Epithelial cell of prostate (primary cell): ENCODE measurements at regions not wholly inside any gene's neighbourhood (a gene's known extent, or its start where the extent isn't known, plus 50 kb on each side); places are given as distances from the start of the nearest gene placed in this dataset.
"Not testable (repeated sequence)": the region's sequence is repeated elsewhere in the genome, so short reads cannot be mapped to it uniquely, and the experiment has no call there.

Experiments used
- DNase-seq: peaks from one replicate; pipeline ENCODE4 v3.0.0-alpha.2; 2011; ENCODE audit warnings: low read depth, low spot score
- H3K27ac ChIP-seq: fragments of 450-650 bp; 2 replicates; pipeline ENCODE4 v1.5.1; 2017; ENCODE audit warnings: mild to moderate bottlenecking

DNA sequence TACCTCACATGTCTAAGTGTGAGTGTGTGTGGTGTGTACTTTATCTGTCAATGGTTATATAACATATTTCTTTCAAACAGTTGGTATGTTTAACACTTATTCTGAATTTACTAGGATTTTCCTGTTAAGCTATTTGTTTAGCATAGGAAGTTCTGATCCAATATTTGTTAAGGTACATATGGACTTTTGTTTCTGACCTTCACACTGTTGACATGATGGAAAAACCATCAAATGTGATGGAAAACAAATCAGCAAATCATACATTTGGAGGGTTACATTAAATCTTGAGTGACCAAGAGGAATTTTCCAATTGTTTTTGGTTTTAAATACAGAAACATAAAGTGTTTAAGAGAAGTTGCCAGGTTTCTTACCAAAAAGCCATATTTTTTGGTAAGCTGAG, 638.9 kb downstream of the STK39 start:
- DNase-seq, result no peak
- no peak overlapping the region for H3K27ac ChIP-seq

DNA sequence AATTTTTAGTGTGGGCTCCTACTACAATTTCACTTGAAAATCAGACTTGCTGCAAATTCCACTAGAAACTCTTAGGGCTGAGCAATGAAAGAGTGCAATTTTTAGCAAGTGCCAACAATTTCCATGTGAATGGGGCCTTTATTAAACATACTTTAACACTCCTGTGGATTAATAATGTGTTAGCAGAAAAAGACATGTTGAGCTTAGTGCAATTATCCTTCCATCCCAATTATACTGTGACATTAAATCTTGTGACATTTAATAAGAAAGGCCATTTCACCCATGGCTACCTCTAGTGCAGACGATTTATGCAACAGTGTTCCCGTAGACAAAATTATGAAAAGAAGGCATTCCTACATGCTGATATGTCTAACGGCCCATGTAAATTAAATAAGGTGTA, 639.7 kb downstream of the STK39 start:
- DNase-seq, result no peak
- H3K27ac ChIP-seq, result no peak overlapping the region

DNA sequence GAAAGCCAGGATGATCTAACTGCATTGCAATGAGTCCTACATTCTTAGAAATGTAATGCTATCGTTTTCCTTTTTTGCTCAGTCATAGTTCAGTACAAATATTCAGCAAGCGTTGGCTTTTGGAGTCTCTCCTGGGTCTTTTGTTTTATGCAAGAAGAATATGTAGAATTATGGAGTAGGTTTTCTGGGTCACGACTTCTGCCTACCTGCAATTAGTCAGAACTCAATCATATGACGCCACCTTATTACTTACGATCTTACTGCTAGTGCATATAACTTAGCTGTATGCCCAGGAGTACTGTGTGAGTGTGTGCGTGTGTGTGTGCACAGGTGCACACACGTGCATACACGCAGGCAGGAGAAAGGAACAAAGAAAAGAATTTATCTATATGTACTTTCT, 640.2 kb downstream of the STK39 start:
- DNase-seq, result no peak
- H3K27ac ChIP-seq, result no peak overlapping the region

- DNase-seq, result no peak
- no peak overlapping the region for H3K27ac ChIP-seq
These were observed 645.3 kb downstream of the STK39 start for GRCh38 chr2:167602122-167602521.

- H3K27ac ChIP-seq, result no peak overlapping the region
- no peak for DNase-seq
These were observed 648.2 kb downstream of the STK39 start for GRCh38 chr2:167599219-167599618.

DNA sequence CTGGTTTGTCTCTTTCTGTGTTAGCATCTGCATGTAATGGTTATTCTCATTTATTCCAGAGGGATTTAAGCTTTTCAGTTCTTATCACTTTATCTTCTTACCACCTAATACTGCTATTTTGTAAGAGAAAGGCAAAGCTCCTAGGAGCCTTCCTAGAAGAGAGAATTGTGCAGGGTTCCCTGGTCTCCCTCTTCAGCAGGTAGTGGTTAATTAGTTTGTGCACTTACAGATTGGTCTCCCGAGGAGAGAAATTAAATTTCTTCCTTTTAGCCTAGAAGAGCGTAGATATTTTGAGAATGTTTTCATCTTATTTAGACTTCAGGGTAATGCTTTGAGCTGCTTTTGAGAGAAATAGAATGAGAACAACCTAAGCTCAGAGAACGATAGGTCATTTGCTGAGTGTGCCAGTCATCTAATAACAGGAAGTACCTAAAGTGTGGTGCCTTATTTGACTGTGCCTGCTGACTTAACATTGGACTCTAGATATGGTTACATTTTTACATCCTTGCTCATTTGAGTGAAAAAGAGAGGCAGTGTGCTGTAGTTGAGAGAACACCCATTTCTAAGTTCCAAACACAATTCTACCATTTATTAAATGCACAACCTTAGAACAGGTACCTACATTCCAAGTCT, 651.4 kb downstream of the STK39 start:
- no peak for DNase-seq
- H3K27ac ChIP-seq, result no peak overlapping the region

DNA sequence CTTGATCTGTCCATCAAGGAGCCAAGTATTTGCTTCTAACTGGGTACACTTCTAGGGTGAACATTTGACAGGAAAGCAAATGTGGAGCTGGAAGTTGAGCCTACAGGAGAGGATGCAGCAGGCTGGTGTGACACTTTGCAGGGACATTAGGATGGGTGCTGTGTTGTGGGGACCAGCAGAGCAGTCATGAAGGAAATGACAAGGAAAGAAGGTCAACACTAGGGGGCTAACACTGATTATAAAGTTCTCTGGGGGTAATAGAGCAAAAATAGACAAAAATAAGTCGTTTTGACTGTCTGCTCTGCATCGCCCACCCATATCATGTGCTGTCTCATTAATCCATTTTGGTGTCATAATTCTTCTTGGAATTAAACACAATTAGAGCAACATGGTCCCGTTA, 652.4 kb downstream of the STK39 start:
- no peak overlapping the region for H3K27ac ChIP-seq
- no peak for DNase-seq

DNA sequence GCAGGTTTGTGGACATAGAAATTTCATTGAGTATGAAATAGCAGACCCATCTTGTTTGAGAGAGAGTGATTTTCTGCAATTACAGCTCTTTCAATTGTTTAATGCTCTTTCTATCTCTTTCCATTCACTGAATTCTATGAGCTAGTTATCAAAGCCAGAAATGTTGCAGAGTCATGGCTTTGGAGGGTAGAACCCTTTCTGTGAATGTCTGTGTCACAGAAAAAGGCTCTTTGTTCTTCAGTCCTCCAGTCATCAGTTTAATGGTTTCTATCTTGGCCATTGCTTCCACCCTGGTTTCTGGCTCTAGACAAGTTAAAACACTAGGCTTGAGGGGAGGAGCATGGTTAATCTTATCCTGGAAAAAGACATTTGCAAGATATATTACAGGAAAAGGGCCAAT, 655.0 kb downstream of the STK39 start:
- H3K27ac ChIP-seq, result no peak overlapping the region
- DNase-seq, result no peak

DNA sequence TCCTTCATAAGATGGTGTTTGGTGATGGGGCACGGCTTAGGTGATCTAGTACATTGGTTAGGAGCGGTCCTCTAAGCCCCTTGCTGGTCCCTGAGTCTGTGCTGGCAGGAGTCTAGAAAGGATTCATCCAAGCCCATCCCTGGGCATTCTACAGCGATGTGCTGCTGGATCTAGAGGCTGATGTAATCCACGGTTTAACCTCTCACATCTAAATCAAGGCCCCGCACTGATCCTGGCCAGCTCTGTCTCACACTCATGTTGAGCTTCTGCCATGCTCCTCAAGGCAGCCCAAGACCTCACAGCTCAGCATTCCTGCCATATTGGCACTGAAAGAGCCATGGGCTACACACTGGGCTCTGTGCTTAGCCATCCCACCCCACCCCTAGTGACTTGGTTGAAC, 664.8 kb downstream of the STK39 start:
- DNase-seq, result no peak
- H3K27ac ChIP-seq, result no peak overlapping the region

DNA sequence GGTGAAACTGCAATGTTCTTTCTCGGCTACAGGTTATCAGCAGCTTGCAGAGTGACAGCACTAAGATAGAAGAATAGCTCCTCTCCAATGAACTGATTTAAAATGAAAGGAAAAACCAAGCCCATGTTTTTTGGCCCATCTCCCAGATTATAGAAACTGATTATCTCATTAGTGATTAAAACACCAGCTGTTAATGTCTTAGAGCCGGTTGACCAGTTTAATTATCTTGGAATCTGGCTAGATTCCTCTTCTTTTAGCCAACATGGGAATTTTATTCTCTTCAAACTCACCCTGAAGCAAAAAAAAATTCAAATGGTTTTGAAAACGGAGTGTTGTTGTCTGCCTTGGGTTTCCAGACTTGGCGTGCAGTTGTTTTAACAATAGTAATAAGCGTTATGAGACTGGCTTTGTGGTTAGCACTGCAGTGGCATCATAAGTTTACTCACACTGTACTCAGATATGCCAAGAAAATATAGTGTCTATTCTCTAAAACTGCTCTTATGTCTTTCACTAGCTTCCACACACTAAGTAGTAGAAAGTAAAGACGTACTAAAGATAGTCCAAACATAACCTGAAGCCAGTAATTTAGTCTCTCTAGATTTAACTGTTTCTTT, 665.3 kb downstream of the STK39 start:
- DNase-seq, result no peak
- H3K27ac ChIP-seq, result no peak overlapping the region

GRCh38 chr2:167579826-167580225, 667.6 kb downstream of the STK39 start:
- no peak overlapping the region for H3K27ac ChIP-seq
- DNase-seq, result no peak

DNA sequence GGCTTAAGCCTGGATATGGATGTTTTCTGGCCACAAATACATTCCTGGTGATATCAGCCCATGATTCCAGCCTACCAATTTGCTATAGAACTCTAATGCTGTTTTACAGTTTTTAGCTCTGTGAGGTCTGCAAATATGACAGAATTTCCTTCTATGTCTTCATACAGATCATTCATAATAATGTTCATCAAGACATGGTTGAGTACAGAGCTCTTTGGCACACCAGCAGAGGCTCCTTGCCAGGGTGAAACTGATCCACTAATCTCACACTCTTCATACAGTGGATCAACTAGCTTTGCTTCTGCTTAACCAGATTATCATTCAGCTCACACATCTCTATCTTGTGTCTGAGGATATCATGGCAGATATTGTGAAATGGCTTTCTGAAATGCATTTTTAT, 672.1 kb downstream of the STK39 start:
- DNase-seq, result no peak
- H3K27ac ChIP-seq, result no peak overlapping the region

GRCh38 chr2:167572883-167573619, 674.3 kb downstream of the STK39 start:
- DNase-seq, result no peak

GRCh38 chr2:167570370-167570769, 677.0 kb downstream of the STK39 start:
- H3K27ac ChIP-seq, result no peak overlapping the region
- no peak for DNase-seq

More at GRCh38 chr2:167572883-167573619, 674.3 kb downstream of the STK39 start:
- H3K27ac ChIP-seq, result no peak overlapping the region

DNA sequence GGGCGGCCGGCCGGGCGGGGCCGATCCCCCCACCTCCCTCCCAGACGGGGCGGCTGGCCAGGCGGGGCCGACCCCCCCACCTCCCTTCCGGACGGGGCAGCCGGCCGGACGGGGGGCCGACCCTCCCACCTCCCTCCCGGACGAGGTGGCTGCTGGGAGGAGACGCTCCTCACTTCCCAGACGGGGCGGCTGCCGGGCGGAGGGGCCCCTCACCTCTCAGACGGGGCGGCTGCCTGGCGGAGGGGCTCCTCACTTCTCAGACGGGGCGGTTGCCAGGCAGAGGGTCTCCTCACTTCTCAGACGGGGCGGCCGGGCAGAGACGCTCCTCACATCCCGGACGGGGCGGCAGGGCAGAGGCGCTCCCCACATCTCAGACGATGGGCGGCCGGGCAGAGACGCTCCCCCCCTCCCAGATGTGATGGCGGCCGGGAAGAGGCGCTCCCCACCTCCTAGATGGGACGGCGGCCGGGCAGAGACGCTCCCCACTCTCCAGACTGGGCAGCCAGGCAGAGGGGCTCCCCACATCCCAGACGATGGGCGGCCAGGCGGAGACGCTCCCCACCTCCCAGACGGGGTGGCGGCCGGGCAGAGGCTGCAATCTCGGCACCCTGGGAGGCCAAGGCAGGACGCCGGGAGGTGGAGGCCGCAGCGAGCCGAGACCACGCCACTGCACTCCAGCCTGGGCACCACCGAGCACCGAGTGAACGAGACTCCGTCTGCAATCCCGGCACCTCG, 675.8 kb downstream of the XIRP2 start:
- not testable (repeated sequence) for DNase-seq

DNA sequence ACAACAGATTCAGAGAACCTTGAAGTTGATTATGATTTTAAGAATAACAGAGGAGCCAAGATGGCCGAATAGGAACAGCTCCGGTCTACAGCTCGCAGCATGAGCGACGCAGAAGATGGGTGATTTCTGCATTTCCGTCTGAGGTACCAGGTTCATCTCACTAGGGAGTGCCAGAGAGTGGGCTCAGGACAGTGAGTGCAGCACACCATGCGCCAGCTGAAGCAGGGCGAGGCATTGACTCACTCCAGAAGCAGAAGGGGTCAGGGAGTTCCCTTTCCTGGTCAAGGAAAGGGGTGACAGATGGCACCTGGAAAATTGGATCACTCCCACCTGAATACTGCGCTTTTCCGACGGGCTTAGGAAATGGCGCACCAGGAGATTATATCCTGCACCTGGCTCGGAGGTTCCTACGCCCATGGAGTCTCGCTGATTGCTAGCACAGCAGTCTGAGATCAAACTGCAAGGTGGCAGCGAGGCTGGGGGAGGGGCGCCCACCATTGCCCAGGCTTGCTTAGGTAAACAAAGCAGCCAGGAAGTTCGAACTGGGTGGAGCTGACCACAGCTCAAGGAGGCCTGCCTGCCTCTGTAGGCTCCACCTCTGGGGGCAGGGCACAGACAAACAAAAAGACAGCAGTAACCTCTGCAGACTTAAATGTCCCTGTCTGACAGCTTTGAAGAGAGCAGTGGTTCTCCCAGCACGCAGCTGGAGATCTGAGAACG, 670.2 kb downstream of the XIRP2 start:
- not testable (repeated sequence) for H3K27ac ChIP-seq

More for the DNA sequence above, 675.8 kb downstream of the XIRP2 start:
- not testable (repeated sequence) for H3K27ac ChIP-seq

DNA sequence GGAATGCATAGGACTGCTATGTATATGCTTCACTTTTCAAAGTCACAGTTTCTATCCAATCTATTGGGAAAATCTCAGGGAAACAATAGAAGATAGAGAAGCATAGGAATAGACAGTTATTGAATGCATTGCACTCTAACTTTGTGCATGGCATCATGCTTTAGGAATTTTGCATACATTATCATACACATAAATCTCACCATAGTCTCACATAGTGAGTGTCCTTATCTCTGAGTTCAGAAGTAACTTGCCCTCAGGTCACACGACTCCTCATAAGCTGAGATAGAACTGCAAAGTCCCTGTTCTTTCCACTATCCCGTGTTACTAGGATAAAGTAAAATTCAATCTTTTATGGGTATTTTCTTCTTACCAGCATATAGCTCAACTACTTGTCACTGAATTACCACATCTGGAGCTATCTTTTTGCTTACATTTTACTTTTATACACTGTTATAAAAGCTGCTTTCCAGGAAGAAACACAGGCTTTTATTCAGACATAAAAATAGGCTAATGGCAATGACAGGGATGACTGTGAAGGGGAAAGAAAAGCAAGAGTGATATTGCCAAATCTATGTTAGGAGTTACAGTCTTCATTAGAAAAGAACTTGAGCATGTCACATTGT, 666.9 kb downstream of the XIRP2 start:
- H3K27ac ChIP-seq, result no peak overlapping the region
- no peak for DNase-seq

More for the DNA sequence above, 670.2 kb downstream of the XIRP2 start:
- DNase-seq, result not testable (repeated sequence)

GRCh38 chr2:167553635-167554034, 665.4 kb downstream of the XIRP2 start:
- no peak overlapping the region for H3K27ac ChIP-seq
- DNase-seq, result no peak

- no peak for DNase-seq
- no peak overlapping the region for H3K27ac ChIP-seq
These were observed 663.1 kb downstream of the XIRP2 start for GRCh38 chr2:167551416-167551815.

DNA sequence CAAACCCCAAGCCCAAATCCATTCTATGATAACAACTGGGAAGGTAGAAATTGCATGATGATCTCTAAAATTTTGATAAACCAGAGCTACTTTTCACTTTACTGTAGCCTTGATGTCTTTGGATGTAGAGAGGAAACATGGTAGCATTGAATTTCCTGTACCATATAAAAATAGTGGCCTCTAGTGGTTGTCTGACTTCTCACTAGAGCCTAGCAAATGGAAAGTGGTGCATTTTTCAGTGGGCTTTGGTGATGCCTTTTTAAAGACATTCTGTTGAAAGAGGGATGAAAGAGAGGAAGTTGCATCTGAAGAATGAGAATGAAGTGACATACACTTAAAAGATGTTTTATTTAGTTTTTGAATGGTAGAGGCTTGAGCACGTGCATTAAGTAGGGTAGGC, 662.2 kb downstream of the XIRP2 start:
- no peak for DNase-seq
- H3K27ac ChIP-seq, result no peak overlapping the region
